ENCODE measurements at regions not wholly inside any gene's neighbourhood (a gene's known extent, or its start where the extent isn't known, plus 50 kb on each side); places are given as distances from the start of the nearest gene placed in this dataset.

- no peak for TF ChIP-seq EZH2 (IDR thresholded peaks at IDR 0.05; ENCODE audit: borderline replicate concordance, low read depth, low read length, poor library complexity, severe bottlenecking)
- no peak for TF ChIP-seq CTCF (conservative IDR thresholded peaks at IDR 0.05; ENCODE audit: low read depth, low read length)
Observed at GRCh38 chr9:82895822-82896110, 167.2 kb downstream of the RASEF start.

Measured in A673 (cell line).